NCI-H1930 (cell line): ENCODE measurements at regions not wholly inside any gene's neighbourhood (a gene's known extent, or its start where the extent isn't known, plus 50 kb on each side); places are given as distances from the start of the nearest gene placed in this dataset.

Experiments used
- DNase-seq, 2 experiments: peaks; one replicate each; lab custom pipeline; 2025; lab: John Stamatoyannopoulos, UW

GRCh38 chr2:60657673-60658072 is 98.4 kb upstream of the PAPOLG start:
- no peak for DNase-seq

- DNase-seq = no peak
Measured at GRCh38 chr2:60659026-60659425, 97.0 kb upstream of the PAPOLG start.

- DNase-seq = no peak
Measured at GRCh38 chr2:60661073-60661738, 94.9 kb upstream of the PAPOLG start.

GRCh38 chr2:60662781-60663180 is 93.3 kb upstream of the PAPOLG start:
- no peak for DNase-seq

- no peak for DNase-seq
Measured at GRCh38 chr2:60671966-60672365, 84.1 kb upstream of the PAPOLG start.

GRCh38 chr2:60674524-60675165 is 81.4 kb upstream of the PAPOLG start:
- peak; percentile 46 to 65 for DNase-seq

- no peak for DNase-seq
Measured at GRCh38 chr2:60675301-60675700, 80.8 kb upstream of the PAPOLG start.

- DNase-seq = no peak
Measured at GRCh38 chr2:60676706-60677330, 79.2 kb upstream of the PAPOLG start.

GRCh38 chr2:60677356-60677755 is 78.7 kb upstream of the PAPOLG start:
- no peak for DNase-seq

GRCh38 chr2:60678551-60678950 is 77.5 kb upstream of the PAPOLG start:
- DNase-seq = no peak

GRCh38 chr2:60679036-60679780 is 76.9 kb upstream of the PAPOLG start:
- no peak for DNase-seq

GRCh38 chr2:60693551-60693950 is 62.5 kb upstream of the PAPOLG start:
- DNase-seq = no peak

GRCh38 chr2:60695793-60696192 is 60.3 kb upstream of the PAPOLG start:
- no peak for DNase-seq

- no peak for DNase-seq
Measured at GRCh38 chr2:60699617-60700016, 56.5 kb upstream of the PAPOLG start.

GRCh38 chr2:60706021-60706420 is 50.0 kb upstream of the PAPOLG start:
- DNase-seq = no peak
